DOHH2 (cell line): ENCODE measurements at regions not wholly inside any gene's neighbourhood (a gene's known extent, or its start where the extent isn't known, plus 50 kb on each side); places are given as distances from the start of the nearest gene placed in this dataset.

Experiments used
- H3F3A ChIP-seq: fragments of 200-600 bp; sonication (generic), shearing (Covaris generic); 2 replicates; pipeline ENCODE4 v1.6.0; 2016; ENCODE audit warnings: antibody characterized with exemption, mild to moderate bottlenecking; ENCODE audit not compliant: control insufficient read depth, insufficient read depth
- H3K27ac ChIP-seq: fragments of 200-600 bp; sonication (generic); 2 replicates; pipeline ENCODE4 v1.5.1; 2014; ENCODE audit warnings: low read depth, mild to moderate bottlenecking, low read length, moderate library complexity
- H3K27me3 ChIP-seq: fragments of 200-600 bp; sonication (generic); 2 replicates; pipeline ENCODE4 v1.6.1; 2014; ENCODE audit warnings: mild to moderate bottlenecking, low read length, mixed read lengths; ENCODE audit not compliant: control insufficient read depth
- H3K36me3 ChIP-seq: fragments of 200-600 bp; sonication (generic); 2 replicates; pipeline ENCODE4 v1.6.1; 2014; ENCODE audit warnings: mild to moderate bottlenecking, low read length, moderate library complexity, mixed read lengths; ENCODE audit not compliant: control insufficient read depth
- H3K4me1 ChIP-seq: fragments of 200-600 bp; sonication (generic); 2 replicates; pipeline ENCODE4 v1.6.1; 2014; ENCODE audit warnings: mild to moderate bottlenecking, low read length, mixed read lengths; ENCODE audit not compliant: control insufficient read depth
- H3K4me2 ChIP-seq: fragments of 200-600 bp; sonication (generic); 2 replicates; pipeline ENCODE4 v1.6.0; 2014; ENCODE audit warnings: mild to moderate bottlenecking, low read length, moderate library complexity
- H3K4me3 ChIP-seq: fragments of 200-600 bp; sonication (generic); 2 replicates; pipeline ENCODE4 v1.5.1; 2014; ENCODE audit warnings: mild to moderate bottlenecking, low read length, mixed read lengths
- H3K79me2 ChIP-seq: fragments of 200-600 bp; sonication (generic); 2 replicates; pipeline ENCODE4 v1.6.1; 2014; ENCODE audit warnings: mild to moderate bottlenecking, low read length, mixed read lengths; ENCODE audit not compliant: control insufficient read depth
- H3K9me2 ChIP-seq: fragments of 200-600 bp; sonication (generic); replicated peaks from 2 replicates; pipeline ENCODE4 v1.6.1; 2014; ENCODE audit warnings: mild to moderate bottlenecking, low read length, mixed read lengths; ENCODE audit not compliant: control insufficient read depth
- H3K9me3 ChIP-seq: fragments of 200-600 bp; sonication (generic); 2 replicates; pipeline ENCODE4 v1.6.1; 2014; ENCODE audit warnings: antibody characterized with exemption, low read length, mixed read lengths; ENCODE audit not compliant: control insufficient read depth, insufficient read depth
- H4K20me1 ChIP-seq: fragments of 200-600 bp; sonication (generic); 2 replicates; pipeline ENCODE4 v1.6.0; 2014; ENCODE audit warnings: low read depth, mild to moderate bottlenecking, antibody characterized with exemption, low read length, moderate library complexity; ENCODE audit not compliant: control insufficient read depth, insufficient read depth
- CTCF ChIP-seq: fragments of 200-600 bp; sonication (generic); IDR thresholded peaks from one replicate; pipeline ENCODE4 v1.5.1; 2014; ENCODE audit warnings: antibody characterized with exemption, mild to moderate bottlenecking, low read depth, low read length; ENCODE audit not compliant: poor library complexity, severe bottlenecking
- EZH2phosphoT487 ChIP-seq: fragments of 200-600 bp; sonication (generic); IDR thresholded peaks from 2 replicates; pipeline ENCODE4 v1.6.1; 2017; ENCODE audit warnings: borderline replicate concordance, mild to moderate bottlenecking, antibody characterized with exemption, low read length, moderate library complexity, mixed read lengths

- no peaks in the 10 kb centered on the region for H3K36me3 ChIP-seq
- H4K20me1 ChIP-seq = no peaks in the 10 kb centered on the region
- H3K4me1 ChIP-seq = no peaks in the 10 kb centered on the region
- no peaks in the 10 kb centered on the region for H3K9me3 ChIP-seq
- H3K9me2 ChIP-seq = no peaks in the 10 kb centered on the region
- no peak for TF ChIP-seq CTCF
- TF ChIP-seq EZH2phosphoT487 = no peak
- no peaks in the 10 kb centered on the region for H3K27me3 ChIP-seq
- H3K27ac ChIP-seq = no peak overlapping the region
- no peaks in the 10 kb centered on the region for H3F3A ChIP-seq
- H3K79me2 ChIP-seq = no peaks in the 10 kb centered on the region
- no peak overlapping the region for H3K4me3 ChIP-seq
- no peak overlapping the region for H3K4me2 ChIP-seq
These were observed 418.0 kb upstream of the SYT1 start for GRCh38 chr12:78446555-78446954.

- no peaks in the 10 kb centered on the region for H3K4me1 ChIP-seq
- H3K27ac ChIP-seq = no peak overlapping the region
- H3K9me2 ChIP-seq = no peaks in the 10 kb centered on the region
- H4K20me1 ChIP-seq = no peaks in the 10 kb centered on the region
- no peaks in the 10 kb centered on the region for H3F3A ChIP-seq
- no peak for TF ChIP-seq CTCF
- TF ChIP-seq EZH2phosphoT487 = no peak
- H3K9me3 ChIP-seq = no peaks in the 10 kb centered on the region
- H3K79me2 ChIP-seq = no peaks in the 10 kb centered on the region
- H3K4me3 ChIP-seq = no peak overlapping the region
- H3K36me3 ChIP-seq = no peaks in the 10 kb centered on the region
- no peaks in the 10 kb centered on the region for H3K27me3 ChIP-seq
- H3K4me2 ChIP-seq = no peak overlapping the region
These were observed 417.2 kb upstream of the SYT1 start for GRCh38 chr12:78447373-78447772.

GRCh38 chr12:78448692-78449091 lies 415.9 kb upstream of the SYT1 start:
- no peaks in the 10 kb centered on the region for H3F3A ChIP-seq
- H3K4me2 ChIP-seq = no peak overlapping the region
- no peak for TF ChIP-seq EZH2phosphoT487
- no peak for TF ChIP-seq CTCF
- no peaks in the 10 kb centered on the region for H4K20me1 ChIP-seq
- no peak overlapping the region for H3K27ac ChIP-seq
- no peaks in the 10 kb centered on the region for H3K79me2 ChIP-seq
- H3K9me3 ChIP-seq = no peaks in the 10 kb centered on the region
- no peaks in the 10 kb centered on the region for H3K27me3 ChIP-seq
- H3K4me1 ChIP-seq = no peaks in the 10 kb centered on the region
- H3K9me2 ChIP-seq = no peaks in the 10 kb centered on the region
- no peaks in the 10 kb centered on the region for H3K36me3 ChIP-seq
- no peak overlapping the region for H3K4me3 ChIP-seq

GRCh38 chr12:78455991-78456390 lies 408.6 kb upstream of the SYT1 start:
- Histone ChIP-seq H3K4me1 (no peaks in the 10 kb centered on the region), H3K27me3 (no peaks in the 10 kb centered on the region), H4K20me1 (no peaks in the 10 kb centered on the region), H3K4me2 (no peak overlapping the region), H3K27ac (no peak overlapping the region), H3F3A (no peaks in the 10 kb centered on the region), H3K9me2 (no peaks in the 10 kb centered on the region), H3K36me3 (no peaks in the 10 kb centered on the region), H3K4me3 (no peak overlapping the region), H3K79me2 (no peaks in the 10 kb centered on the region), H3K9me3 (no peaks in the 10 kb centered on the region)
- TF ChIP-seq EZH2phosphoT487 = no peak
- TF ChIP-seq CTCF = no peak
